HG02759 (cell line): ENCODE measurements at regions not wholly inside any gene's neighbourhood (a gene's known extent, or its start where the extent isn't known, plus 50 kb on each side); places are given as distances from the start of the nearest gene placed in this dataset.
"Not testable (repeated sequence)": the region's sequence is repeated elsewhere in the genome, so short reads cannot be mapped to it uniquely, and the experiment has no call there.

Source experiments
- ATAC-seq: cut with Tn5 transposase; IDR thresholded peaks from one replicate; pipeline ENCODE4 v1.9.1; 2021; ENCODE audit warnings: mild to moderate bottlenecking, moderate library complexity; ENCODE audit not compliant: unreplicated experiment

- no peak for ATAC-seq
Measured at GRCh38 chr5:86337667-86338460, 279.9 kb upstream of the COX7C start.

- peak; percentile 76 for ATAC-seq
Measured at GRCh38 chr5:86354664-86355063, 263.1 kb upstream of the COX7C start.

GRCh38 chr5:86360801-86361200 lies 256.9 kb upstream of the COX7C start:
- ATAC-seq = no peak

GRCh38 chr5:86371061-86371460 lies 246.7 kb upstream of the COX7C start:
- no peak for ATAC-seq

- ATAC-seq = no peak
Measured at GRCh38 chr5:86374611-86375010, 243.1 kb upstream of the COX7C start.

GRCh38 chr5:86376214-86376613 lies 241.5 kb upstream of the COX7C start:
- ATAC-seq = no peak

GRCh38 chr5:86403190-86403589 lies 214.6 kb upstream of the COX7C start:
- no peak for ATAC-seq

GRCh38 chr5:86404256-86404655 lies 213.5 kb upstream of the COX7C start:
- no peak for ATAC-seq

- no peak for ATAC-seq
Measured at GRCh38 chr5:86407711-86408110, 210.0 kb upstream of the COX7C start.

GRCh38 chr5:86411596-86411995 lies 206.1 kb upstream of the COX7C start:
- ATAC-seq = no peak

- no peak for ATAC-seq
Measured at GRCh38 chr5:86427158-86427557, 190.6 kb upstream of the COX7C start.

GRCh38 chr5:86439593-86440110 lies 178.1 kb upstream of the COX7C start:
- ATAC-seq = no peak

GRCh38 chr5:86442036-86442745 lies 175.6 kb upstream of the COX7C start:
- no peak for ATAC-seq

GRCh38 chr5:86447362-86447761 lies 170.4 kb upstream of the COX7C start:
- ATAC-seq = no peak

GRCh38 chr5:86452251-86452650 lies 165.5 kb upstream of the COX7C start:
- ATAC-seq = no peak

- no peak for ATAC-seq
Measured at GRCh38 chr5:86460519-86460918, 157.2 kb upstream of the COX7C start.

GRCh38 chr5:86461169-86461956 lies 156.4 kb upstream of the COX7C start:
- no peak for ATAC-seq

- no peak for ATAC-seq
Measured at GRCh38 chr5:86463339-86463738, 154.4 kb upstream of the COX7C start.

- ATAC-seq = no peak
Measured at GRCh38 chr5:86465052-86465838, 152.5 kb upstream of the COX7C start.

- ATAC-seq = not testable (repeated sequence)
Measured at GRCh38 chr5:86466721-86467120, 151.0 kb upstream of the COX7C start.

GRCh38 chr5:86482008-86482407 lies 135.7 kb upstream of the COX7C start:
- ATAC-seq = no peak
